GM18508 (cell line): ENCODE measurements at regions not wholly inside any gene's neighbourhood (a gene's known extent, or its start where the extent isn't known, plus 50 kb on each side); places are given as distances from the start of the nearest gene placed in this dataset.

ENCODE experiments used
- ATAC-seq: cut with Tn5 transposase; IDR thresholded peaks from one replicate; pipeline ENCODE4 v1.9.1; 2021; ENCODE audit warnings: moderate number of reproducible peaks; ENCODE audit not compliant: insufficient read depth, unreplicated experiment

DNA sequence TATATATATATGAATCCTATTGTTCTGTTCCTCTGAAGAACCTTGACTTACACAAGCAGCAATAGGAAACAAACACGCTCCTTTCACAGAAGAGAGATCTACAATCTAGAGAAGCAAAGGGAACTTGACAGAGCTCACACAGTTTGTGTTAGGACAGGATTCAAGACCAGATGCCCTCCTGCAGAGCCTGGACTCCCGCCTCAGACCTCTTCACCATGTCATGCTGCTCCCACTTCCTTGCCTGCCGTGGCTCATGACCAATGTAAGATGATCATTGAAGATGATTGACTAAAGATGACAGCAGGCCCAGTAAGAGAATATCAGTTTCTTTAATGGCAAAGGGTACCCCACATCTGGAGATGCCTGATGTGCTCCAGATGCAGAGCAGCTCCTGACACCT is 111.2 kb upstream of the AGAP1 start:
- no peak for ATAC-seq

DNA sequence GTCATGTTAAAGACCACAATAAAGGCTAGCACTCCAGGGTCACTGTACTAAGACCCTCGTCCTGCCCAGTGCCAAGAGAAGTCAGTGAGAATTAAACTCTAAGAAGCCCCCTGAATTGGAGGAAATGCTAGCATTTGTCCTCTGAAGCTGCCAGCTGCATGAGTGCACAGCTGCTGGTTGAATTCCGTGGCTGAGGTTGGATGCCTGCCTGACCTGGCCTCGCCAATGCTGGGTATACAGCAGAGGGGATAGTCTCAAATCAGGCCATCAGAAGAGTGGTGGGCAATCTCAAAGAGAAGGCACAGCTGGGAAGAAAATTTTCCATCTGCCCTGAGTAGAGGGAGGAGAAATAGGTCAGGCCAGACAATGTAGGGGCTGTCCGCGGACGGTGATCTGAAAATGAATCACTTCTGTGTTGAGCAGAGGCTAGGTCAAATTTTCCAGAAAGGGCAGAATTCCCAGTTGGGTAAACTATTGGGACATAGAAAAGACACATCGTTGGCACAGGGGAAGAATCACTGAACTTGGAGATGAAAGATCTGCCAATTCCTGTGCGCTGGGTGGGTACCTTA is 110.5 kb upstream of the AGAP1 start:
- ATAC-seq, result no peak

DNA sequence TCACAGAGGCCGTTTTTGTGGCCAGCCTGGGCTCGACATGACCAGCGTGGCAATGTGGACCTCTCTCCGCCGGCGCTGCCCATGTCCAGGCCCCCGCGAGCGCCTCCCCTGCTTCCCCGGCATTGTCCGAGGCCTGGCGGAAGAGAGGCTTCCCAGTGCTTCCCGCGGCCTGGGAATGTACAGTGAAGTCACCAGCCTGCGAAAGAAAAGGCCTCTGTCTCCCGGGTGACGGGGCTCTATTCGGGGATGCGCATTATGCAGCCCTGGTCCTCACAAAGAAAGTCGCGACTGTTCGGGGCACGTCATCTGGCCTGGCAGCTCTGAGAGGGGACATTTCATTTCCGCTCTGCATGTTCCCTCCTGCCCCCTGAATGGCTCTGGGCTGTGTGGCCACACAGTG is 109.2 kb upstream of the AGAP1 start:
- no peak for ATAC-seq

DNA sequence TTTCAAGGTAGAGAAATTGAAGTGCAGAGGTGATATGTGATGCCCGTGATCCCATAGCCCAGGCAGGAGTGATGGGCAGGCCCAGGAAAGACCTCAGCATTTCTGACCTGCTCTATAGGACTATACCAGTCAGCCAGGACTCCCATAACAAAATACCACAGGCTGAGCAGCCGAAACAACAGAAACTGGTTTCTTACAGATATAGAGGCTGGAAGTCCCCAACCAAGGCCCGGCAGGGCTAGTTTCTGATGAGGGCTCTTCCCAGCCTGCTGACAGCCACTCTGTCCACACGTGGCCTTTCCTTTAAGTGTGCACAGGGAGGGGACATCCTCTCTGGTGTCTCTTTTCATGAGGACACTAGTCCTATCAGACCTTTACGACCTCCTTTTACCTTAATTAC is 104.2 kb upstream of the AGAP1 start:
- ATAC-seq, result no peak

DNA sequence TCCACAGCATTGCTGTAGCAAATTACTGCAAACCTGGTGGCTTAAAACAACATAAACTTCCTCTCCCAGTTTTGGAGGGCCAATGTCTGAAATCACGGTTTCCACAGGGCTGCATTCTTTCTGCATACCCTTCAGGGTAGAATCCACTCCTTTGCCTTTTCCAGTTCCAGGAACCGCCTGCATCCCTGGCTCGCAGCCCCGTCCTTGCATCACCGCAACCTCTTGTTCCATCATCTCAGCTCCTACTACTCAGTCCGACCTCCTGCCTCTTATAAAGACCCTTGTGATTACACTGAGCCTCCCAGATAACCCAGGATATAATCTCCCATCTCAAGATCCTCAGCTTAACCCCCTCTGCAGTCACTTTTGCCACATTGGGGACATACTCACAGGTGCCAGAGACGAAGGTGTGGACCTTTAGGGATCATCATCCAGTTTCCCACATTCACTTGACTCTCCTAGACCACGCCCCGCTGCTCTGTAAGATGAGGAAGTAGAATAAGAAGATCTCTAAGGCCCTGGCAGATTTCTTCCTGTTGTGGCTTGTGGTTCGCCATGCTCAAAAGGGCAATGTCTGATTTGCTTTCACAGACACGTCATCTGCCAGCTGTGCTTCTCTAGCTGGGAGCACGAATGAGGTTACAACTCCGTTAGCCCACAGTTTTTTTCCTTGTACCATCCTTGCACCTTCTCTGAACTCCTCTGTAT is 103.6 kb upstream of the AGAP1 start:
- no peak for ATAC-seq

DNA sequence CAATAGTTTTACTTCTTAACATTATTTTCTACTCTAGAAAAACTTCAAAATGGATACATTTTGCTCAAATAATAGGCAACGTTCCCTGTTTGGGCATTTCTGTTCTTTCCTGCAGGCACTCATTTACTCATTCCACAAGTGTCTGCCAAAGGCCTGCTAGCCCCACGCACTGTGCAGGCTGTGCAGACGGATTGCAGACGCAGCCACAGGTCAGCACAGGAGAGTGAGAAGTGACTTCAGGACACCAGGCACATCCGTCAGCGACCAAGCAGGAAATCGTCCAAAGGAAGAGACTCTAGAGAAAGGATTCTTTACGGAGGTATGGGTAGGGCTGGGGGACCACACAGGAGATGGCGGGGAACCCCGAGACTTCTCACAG is 103.0 kb upstream of the AGAP1 start:
- ATAC-seq, result no peak

DNA sequence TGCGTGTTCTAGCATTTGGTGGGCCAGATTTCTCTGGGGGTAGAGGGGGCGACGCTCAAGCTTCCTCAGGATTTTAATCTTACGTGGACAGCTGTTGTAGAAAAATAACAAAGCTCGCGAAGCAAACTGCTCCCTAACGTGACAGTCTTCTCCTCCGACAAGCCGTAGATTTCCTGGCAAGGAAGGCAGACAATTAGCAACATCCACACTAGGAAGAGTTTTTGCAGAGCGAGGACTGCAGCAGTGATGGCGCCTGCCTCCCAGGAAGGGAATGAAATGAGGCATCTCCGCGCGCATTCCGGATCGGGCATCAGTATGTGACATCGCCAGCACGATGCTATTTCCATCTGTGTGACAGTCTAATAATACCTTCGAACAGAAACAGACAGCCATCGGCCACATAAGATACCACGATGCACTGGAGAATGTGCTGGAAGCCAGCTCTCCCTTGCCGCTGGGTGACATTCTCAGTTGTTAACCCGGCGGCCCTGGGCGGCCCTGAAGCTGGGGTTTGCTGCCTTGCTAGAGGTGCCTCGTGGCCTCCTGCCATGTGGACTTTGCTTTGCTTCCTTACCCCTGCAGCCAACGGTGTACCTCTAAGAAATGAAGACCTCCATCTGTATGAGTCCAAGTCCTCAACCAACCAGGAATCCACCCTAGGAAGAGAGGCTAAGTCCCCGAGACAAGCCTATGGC is 101.8 kb upstream of the AGAP1 start:
- no peak for ATAC-seq

DNA sequence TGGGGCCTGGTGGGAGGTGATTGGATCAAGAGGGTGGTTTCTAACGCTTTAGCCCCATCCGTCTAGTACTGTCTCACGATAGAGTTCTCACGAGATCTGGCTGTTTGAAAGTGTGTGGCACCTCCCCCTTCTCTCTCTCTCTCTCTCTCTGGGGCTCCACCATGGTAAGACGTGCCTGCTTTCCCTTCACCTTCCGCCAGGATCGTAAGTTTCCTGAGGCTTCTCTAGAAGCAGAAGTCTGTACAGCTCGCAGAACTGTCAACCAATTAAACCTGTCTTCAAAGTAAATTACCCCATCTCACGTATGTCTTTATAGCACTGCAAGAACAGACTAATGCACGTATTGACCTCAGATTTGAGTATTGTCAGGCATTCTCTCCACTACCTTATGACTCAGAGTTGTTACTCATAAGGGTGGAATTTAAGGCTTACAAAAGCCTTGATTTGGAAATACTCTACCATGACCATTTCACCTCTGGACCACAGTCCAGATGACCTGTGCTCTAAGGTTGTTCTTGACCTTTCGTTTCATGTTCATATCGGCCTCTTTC is 99.5 kb upstream of the AGAP1 start:
- ATAC-seq, result no peak

DNA sequence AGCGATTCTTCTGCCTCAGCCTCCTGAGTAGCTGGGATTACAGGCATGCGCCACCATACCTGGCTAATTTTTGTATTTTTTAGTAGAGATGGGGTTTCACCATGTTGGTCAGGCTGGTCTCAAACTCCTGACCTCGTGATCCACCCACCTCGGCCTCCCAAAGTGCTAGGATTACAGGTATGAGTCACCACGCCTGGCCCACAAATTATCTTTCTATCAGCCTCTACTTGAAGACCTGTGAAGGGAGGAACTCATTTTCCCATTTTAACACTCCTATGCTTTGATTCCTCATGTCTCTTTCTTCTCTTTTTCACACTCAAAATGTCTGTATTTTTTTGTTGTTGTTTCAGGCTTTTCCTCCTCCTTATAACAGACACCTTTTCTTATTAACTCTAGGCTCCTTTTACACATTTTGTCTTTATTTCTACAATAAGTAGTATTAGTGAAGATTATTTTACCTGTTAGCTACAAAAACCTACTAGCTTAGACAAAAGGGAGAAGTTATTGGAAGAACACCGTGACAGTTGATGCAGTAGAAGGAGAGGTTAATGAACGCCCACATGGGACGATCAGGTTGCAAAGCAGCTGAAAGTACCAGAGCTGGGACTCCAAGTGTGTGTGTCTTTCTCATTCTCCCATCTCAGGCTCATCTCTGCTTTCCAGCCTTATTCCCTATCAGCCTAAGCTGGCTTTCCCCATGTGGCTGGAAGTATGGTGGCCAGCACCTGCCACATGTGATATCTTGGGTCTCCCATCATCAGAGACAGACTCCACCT is 97.6 kb upstream of the AGAP1 start:
- no peak for ATAC-seq

DNA sequence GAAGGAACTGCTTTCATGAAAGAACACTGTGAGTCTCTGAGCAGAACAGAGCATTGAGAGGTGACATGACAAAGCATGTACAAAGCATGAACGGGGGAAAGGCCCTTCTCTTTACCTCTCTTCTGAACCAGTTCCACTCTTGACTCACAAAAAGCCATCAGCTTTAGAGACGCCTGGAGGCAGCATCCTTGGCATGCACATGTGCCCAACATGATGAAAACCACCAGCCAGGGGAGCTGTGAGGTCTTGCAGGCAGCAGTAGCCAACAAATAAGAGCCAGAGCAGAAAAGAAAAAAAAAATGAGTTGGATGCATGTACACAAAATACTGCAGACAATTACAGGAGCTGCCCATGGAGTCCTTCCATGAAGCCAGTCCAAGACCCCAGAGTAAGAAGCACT is 95.5 kb upstream of the AGAP1 start:
- ATAC-seq, result no peak

DNA sequence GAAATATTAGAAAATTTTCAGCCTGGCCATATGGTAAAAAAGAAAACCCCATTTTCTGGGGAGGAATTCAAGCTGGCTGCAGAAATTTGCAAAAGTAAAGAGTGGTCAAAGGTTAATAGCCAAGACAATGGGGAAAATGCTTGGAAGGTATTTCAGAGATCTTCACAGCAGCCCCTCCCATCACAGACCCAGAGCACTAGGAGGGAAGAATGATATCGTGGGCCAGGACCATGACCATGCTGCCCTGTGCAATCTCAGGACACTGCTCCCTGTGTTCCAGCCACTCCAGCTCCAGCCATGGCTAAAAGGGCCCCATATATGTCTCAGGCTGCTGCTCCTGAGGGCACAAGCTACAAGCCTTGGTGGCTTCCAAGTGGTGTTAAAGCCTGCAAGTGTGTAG is 93.9 kb upstream of the AGAP1 start:
- ATAC-seq, result no peak

DNA sequence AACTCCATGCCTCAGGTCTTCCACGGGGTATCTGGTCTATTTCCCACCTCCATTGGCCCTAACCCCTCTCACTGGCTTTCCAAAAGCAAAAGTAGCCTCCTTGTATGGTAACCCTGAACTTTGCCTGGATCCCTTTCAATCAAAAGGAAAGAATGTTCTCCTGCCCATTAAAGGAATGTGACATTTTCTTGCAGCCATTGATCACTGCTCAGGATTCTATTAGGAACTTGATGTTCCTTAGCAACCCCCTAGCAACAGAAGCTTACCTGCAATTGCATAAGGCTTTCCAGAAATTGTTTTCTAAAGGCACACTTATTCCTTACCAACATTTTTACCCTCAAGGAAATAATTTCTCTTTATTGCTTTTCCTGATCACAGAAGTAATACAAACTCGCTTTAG is 91.4 kb upstream of the AGAP1 start:
- no peak for ATAC-seq

DNA sequence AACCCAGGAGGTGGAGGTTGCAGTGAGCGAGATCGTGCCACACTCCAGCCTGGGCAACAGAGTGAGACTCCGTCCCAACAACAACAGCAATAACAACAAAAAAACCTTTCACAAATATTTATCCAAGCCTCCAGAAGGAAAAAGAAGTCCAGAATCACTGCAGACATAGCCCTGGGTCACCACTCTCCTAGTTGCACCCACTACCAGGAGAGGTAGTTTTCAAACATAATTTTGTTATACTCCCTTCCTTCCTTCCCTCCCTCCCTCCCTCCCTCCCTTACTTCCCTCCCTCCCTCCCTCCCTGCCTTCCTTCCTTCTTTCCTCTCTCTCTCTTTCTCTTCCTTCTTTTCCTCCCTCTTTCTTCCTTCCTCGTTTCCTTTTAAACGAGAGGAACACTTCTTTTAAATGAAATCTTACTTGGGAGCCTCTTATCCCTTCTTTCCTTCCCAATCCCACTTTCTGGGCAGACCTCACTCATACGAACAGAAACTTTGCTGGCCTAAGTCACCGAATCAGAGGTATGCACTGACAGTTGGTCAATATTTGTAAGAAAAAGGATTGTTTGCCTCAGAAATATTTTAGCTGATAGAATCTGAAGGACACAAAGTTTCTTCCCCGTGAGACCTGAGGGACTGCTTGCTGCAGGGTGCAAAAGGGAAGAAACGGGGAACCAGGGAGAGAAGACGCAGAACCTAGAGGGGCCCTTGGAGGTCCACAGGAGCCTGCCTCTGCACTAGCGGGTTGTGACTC is 88.1 kb upstream of the AGAP1 start:
- ATAC-seq, result no peak

DNA sequence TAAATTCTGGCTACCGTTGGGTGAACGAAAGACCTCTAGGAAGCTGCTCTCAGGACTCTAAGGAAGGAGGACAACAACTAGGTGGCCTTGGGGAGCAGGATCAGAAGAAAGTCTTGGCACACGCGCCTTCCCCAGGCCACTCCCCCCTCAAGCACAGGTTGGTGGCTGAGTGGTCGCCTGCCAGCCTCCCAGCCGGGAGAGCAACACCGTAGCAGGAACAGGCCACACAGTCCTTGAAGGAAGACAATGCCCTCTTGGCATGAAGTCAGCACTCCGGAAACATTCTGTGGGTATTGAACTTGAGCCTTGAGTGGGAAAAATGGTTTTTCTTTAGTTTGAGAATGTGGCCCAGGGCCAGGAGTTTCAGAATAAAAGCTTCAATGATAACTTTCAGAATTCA is 87.4 kb upstream of the AGAP1 start:
- ATAC-seq, result no peak

DNA sequence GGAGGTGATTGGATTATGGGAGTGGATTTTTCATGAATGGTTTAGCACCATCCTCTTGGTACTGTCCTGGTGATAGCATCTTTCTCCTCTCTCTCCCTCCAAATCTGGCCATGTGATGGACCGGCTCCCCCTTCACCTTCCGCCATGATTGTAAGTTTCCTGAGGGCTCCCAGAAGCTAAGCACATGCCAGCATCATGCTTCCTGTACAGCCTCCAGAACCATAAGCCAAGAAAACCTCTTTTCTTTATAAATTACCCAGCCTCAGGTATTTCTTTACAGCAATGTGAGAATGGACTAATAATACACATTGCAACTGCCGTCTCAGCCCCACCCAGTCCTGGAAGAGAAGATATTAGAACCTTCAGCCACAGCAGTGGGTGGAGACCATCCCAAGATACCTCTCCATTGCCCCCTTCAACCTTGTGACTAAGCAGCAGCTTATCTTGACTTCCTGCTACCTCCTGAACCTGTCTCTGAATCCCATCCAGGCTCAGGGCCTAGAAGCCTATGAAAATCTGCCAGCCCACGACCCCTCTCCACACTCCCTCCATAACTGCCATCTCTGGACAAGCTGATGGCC is 81.8 kb upstream of the AGAP1 start:
- ATAC-seq, result no peak

DNA sequence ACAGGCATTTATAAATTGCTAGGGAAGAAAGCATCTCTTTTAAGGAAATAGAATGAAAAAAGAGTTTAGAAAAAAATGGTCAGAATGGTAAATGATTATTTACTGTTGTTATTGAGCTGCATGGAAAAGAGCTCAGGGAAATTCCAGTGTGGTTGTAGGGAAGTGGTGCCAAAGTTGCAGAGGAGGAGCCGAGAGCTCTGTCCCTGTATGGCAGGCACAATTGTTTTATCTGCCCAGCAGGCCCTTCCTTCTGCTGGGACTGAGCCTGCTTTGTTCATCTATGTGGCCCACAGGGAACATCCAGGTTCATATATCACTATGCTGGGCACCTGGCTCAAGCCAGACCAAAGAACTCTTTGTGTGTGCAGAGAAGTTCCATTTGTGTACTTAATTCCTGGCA is 80.8 kb upstream of the AGAP1 start:
- no peak for ATAC-seq

DNA sequence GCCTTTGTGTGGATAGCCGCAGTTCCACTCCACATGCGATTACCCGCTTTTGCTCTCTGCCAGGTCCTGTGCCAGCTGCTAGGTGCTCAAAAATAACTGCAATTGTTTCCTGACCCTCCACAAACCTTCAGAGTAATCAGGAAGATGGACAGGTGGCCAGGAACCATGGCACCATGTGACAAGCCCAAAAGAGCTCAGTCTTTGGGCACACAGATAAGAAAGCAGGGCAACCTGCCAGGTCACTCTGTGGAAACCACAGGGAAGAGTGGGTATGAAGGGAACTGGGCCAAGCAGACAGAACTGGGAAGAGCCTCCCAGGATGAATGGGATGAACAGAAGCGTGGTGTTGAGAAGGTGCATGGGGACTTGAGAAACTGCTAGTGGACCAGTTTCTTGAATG is 79.4 kb upstream of the AGAP1 start:
- no peak for ATAC-seq

DNA sequence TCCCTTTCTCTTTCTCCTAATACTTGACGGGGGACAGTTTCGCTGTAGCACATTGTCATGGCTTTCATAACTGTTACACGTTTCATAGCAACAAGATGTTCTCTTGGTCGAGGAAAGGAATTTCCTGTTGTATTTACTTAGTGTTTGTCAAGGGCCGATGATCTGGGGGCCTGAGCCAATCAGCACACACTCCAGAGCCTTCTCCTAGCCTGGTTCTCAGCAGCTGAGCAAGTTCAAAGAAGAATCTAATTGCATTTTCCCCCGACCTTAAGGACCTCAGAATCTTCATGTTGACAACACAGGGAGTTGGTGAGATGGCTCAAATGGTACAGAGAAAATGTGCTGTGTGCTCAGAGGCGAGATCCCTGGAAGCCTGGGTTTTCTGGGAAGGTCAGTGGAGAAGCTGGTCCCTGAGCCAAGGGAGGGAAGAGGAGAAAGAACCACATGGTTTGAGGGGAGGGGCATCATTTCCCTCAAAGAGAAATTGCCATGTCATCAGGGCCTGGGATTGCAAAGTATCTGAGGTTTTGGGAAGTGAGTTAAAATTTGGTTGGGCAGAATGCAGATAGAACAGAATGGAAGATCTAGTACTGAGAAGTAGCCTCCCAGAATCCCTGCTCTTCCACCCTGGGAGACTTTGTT is 76.9 kb upstream of the AGAP1 start:
- ATAC-seq, result no peak

DNA sequence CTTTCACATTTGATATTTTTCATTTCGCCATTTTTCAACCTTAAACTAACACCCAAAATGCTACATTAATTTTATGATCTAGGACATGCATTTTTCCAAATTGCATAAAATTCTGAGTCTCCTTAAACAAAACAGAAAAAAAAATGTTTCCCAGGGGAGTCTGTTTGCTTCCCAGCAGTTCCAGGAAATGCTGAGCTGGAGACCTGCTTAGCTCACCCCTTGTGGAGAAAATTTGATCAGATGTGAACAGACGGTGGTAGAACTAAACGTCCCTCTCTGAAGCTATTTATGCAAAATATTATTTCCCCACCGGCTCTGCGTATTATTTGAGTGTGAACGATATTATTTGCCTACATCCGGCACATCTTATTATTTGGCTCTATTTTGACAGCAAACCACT is 74.9 kb upstream of the AGAP1 start:
- ATAC-seq, result no peak
